Urinary bladder (tissue), 3 donors: ENCODE measurements at regions not wholly inside any gene's neighbourhood (a gene's known extent, or its start where the extent isn't known, plus 50 kb on each side); places are given as distances from the start of the nearest gene placed in this dataset.

Source experiments
- DNase-seq: peaks from one replicate; pipeline ENCODE4 v3.0.0-alpha.2; 2015; ENCODE audit errors: extremely low spot score
- H3K27ac ChIP-seq: one replicate; pipeline ENCODE4 v1.5.1; 2013; ENCODE audit warnings: low read depth, mild to moderate bottlenecking, moderate library complexity
- H3K36me3 ChIP-seq: one replicate; pipeline ENCODE4 v1.6.1; 2013; ENCODE audit warnings: mild to moderate bottlenecking, moderate library complexity; ENCODE audit not compliant: insufficient read depth
- H3K4me1 ChIP-seq: one replicate; pipeline ENCODE4 v1.6.1; 2013; ENCODE audit warnings: mild to moderate bottlenecking, moderate library complexity; ENCODE audit not compliant: insufficient read depth
- H3K4me3 ChIP-seq: one replicate; pipeline ENCODE4 v1.5.1; 2013; ENCODE audit warnings: low read depth, low read length
- WGBS: extraction: QIAGEN DNeasy Blood & Tissue Kit; methylation state at CpG from one replicate; pipeline ENCODE4 v1.1.7; 2013; 5-methylcytosine and 5-hydroxymethylcytosine counted together
- donor health status: healthy with polysubstance abuse.
- donor health status: healthy.

DNA sequence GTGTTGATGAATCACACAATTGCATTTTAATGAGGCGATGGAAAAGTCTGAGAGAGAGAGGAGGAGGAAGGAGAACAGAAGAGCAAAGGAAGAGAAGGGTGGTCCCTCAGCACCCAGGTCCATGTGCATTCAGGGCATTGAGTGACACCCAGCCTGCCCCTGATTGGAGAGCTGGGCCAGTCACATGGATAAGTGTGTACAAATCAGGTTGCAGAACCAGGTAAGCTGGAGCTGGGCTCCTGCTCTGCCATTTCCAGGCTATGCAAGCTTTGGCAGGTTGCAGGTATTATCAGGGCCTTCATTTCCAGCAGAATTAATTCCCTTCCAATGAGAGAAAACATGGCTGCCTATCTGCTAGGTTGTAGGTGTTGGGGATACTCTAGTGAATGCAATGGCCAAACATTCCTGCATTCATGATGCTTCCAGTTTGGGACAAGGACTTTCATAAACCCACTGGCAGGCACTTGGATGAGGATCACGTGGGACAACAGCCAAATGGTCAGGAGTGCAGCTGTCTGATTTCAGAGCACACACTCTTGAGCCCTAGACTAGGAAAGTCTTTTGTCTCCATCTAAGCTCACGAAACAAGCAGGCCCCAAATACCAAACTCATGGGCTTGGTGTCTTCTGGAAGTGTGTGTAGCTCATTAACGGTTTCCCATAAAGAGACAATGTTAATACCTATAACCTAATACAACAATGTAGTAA is 577.9 kb upstream of the CDH5 start:
- no peak overlapping the region for H3K4me3 ChIP-seq
- DNase-seq: no peak
- H3K4me1 ChIP-seq: peaks cover 1% of the 10 kb centered on the region
- WGBS: 89% methylated on average over 4 of the region's 4 CpGs
- H3K36me3 ChIP-seq: no peaks in the 10 kb centered on the region
- no peak overlapping the region for H3K27ac ChIP-seq

- no peak for DNase-seq
- H3K27ac ChIP-seq: no peak overlapping the region
- 95% methylated on average over 11 of the region's 11 CpGs for WGBS
- peaks cover 1% of the 10 kb centered on the region for H3K4me1 ChIP-seq
- no peaks in the 10 kb centered on the region for H3K36me3 ChIP-seq
- H3K4me3 ChIP-seq: no peak overlapping the region
These were observed 578.6 kb upstream of the CDH5 start for GRCh38 chr16:65787921-65788320.

DNA sequence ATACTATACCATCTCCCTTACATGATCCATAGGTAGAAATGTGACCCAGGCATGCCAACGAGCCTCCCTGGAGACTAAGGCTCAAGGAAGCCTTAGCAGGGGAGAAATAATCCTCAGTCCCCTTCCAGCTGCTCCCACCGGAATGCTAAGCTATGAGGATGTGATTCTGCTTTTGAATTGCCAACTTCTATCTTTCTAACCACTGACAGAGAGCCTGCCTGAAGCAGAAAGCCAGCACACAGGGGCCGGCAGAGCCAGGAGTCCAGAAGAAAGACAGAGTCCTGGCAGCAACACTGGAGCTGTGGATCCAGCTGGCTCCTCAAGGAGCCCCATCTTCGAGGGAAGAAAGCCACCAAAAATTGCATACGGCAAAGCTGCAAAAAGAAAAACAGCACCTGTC is 579.6 kb upstream of the CDH5 start:
- H3K4me3 ChIP-seq: no peak overlapping the region
- WGBS: 34% methylated on average over 5 of the region's 5 CpGs
- DNase-seq: no peak
- peaks cover 3% of the 10 kb centered on the region for H3K4me1 ChIP-seq
- H3K27ac ChIP-seq: no peak overlapping the region
- H3K36me3 ChIP-seq: no peaks in the 10 kb centered on the region

DNA sequence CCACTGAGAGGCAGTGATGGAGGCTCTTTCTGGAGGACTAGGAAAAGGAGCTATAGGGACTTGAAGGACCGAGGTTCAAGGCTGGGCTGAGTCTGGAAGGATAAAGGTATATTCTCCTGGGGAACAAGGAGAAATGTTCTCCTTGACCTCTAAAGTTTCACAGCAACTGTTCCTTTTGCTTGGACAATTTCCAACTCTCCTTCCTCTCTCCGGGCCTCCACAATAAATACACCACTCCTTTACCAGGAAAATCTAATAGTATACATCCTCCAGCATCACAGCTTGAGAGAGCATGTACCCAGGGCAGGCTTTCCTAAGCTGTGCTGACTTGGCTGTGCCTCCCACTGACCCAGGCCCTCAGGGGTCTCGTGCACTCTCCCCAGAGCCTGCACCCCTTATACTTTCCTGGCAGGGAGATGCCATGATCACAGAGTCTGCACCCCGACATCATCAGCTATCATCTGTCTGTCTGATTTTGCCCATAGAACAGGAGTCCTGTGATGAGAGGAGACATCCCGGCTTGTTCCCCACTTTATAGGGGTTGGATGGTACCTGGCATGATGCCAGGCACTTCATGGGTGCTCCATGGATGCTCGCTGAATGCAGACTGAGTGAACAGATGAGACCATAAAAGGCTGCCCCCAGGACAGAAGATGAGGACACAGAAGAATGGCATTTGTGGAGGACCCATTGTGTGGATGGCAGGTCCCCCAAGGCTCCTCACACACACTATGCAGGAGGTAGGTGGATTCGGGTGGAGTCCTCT is 582.6 kb upstream of the CDH5 start:
- no peak for DNase-seq
- Histone ChIP-seq H3K4me1 (peaks cover 3% of the 10 kb centered on the region), H3K36me3 (no peaks in the 10 kb centered on the region), H3K27ac (no peak overlapping the region), H3K4me3 (no peak overlapping the region)
- WGBS: 84% methylated on average over 7 of the region's 7 CpGs

DNA sequence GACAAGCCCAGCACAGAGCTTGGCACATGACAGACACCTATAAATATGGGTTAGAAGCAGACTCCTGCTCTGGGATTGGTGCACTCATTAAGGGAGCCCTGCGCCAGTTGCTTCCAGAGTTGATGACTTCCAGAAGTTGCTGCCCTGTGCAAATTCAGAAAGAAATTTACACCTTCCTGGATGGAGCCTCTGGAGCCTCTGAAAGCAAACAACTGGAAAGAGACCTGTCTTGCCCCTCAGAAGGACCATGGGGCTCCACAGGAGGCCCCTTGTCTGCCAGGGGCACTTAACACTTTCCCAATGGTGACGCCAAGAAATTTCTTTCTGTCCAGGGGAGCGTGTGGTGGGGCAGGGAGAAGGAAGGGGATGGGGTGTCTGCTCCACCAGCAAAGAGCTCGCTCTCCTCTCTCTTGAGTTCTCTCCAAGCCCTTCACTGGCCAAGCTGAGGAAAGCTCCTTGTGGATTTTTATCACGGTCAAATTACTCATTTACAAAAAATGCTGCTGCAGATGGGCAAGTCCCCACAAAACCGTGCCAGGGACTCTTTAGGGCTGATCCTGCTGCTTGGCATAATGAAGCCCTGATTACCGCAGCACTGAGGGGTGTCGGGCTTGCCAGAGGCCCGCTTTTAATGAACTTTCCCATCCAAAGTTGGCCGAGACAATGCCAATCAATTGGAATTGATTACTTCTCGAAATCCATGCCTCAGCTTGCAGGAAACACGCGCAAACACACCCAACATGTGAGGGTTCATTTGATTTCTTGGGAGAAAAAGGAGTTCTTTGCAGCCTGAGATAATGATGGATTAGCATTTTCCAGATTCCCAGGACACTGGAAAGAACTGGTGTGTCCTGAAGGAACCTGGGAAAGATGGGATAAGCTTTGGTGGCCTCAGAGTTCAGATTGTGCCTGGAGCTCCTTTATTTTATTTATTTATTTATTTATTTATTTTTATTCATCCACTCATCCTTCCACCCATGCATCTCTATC is 583.6 kb upstream of the CDH5 start:
- Histone ChIP-seq H3K4me3 (no peak overlapping the region), H3K27ac (no peak overlapping the region), H3K4me1 (peaks cover 3% of the 10 kb centered on the region), H3K36me3 (no peaks in the 10 kb centered on the region)
- DNase-seq: no peak
- 56% methylated on average over 13 of the region's 13 CpGs for WGBS

- Histone ChIP-seq H3K4me1 (peaks cover 3% of the 10 kb centered on the region), H3K27ac (no peak overlapping the region)
These were observed 584.6 kb upstream of the CDH5 start for GRCh38 chr16:65781855-65782254.

DNA sequence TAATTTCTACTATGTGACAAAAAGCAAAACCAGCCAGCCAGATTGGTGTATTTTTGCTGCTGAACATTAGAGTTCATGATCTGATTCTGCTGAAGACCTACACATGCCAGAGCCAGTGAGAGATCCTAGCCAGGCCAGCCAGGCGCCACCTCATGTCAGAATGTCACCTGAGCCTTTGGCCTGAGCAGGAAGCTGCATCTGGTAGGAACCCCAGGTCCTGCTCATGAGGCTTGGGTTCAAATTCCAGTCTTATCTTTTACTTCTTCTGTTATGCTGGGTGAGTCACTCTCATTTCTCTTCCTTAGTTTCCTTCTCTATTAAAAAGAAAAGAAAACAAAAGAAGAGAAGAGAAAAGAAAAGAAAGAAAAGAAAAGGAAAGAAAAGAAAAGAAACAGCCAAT is 585.1 kb upstream of the CDH5 start:
- Histone ChIP-seq H3K4me3 (no peak overlapping the region), H3K27ac (no peak overlapping the region), H3K36me3 (no peaks in the 10 kb centered on the region), H3K4me1 (peaks cover 3% of the 10 kb centered on the region)
- no peak for DNase-seq
- WGBS: 94% methylated on average over 1 of the region's 1 CpG

More at GRCh38 chr16:65781855-65782254, 584.6 kb upstream of the CDH5 start:
- Histone ChIP-seq H3K4me3 (no peak overlapping the region), H3K36me3 (no peaks in the 10 kb centered on the region)
- DNase-seq: no peak

DNA sequence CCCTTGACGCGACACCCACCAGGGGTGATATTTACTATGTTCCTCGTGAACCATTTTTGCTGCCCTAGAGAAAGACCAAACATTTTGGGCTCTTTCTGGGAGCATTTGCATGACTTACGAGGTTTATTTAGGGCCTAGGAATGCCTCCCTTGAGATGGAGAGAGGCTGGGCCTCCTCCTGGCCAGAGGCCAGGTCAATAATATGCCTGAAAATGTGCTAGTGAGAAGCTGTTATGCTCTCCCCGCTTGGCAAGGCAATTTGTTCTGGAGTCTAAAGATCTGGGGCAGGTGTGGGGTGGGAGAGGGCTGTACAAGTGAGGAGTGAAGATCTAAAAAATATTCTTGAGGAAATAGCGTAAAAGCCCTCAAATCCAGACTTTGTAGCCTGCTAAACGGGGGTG is 587.3 kb upstream of the CDH5 start:
- H3K27ac ChIP-seq: no peak overlapping the region
- peaks cover 2% of the 10 kb centered on the region for H3K4me1 ChIP-seq
- no peak for DNase-seq
- H3K4me3 ChIP-seq: no peak overlapping the region
- WGBS: 90% methylated on average over 7 of the region's 7 CpGs
- H3K36me3 ChIP-seq: no peaks in the 10 kb centered on the region

DNA sequence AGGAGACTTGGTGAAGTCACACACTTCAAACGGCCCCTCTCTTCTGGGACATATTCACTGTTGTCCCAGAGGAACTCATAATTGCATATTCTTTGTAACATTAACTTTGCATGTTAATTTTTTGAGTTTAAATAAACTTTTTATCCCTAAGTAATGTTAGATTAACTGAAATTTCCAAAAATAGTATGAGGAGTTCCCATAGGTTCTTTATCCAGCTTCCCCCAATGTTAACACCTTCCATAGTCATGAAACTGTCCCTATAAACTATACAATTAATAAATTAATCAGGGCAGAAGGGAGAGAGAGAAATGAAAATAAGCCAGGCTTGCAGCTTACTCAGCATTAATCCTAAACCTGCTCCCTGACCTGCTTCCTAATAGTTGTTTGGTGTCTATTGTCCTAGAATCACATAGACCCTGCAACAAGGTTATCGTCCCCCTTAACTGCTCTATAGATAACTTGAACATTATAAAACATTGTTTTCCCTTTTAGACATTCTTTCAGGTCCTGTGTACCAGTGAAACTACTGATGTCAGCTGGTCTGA is 589.8 kb upstream of the CDH5 start:
- Histone ChIP-seq H3K4me3 (no peak overlapping the region), H3K4me1 (no peaks in the 10 kb centered on the region), H3K27ac (no peak overlapping the region), H3K36me3 (no peaks in the 10 kb centered on the region)
- 94% methylated on average over 2 of the region's 2 CpGs for WGBS
- DNase-seq: no peak

DNA sequence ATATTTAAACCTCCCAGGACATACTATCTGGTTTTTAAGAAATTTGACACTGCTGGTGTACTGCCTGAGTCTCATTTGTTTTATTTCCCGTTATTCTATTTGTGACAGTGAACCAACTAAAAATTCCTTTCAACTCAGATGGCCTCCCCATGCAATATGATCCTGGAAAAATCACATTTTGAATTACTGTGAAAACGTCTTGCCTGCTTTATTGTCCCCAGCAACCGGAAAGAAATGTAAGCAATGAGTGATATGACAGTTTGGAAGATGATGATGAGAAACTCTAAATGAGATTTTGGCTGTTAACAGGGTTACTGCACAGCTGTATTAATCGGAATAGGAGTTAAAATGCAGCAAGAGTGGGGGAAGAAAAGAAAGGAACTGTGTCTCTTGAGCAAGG is 590.7 kb upstream of the CDH5 start:
- Histone ChIP-seq H3K4me1 (no peaks in the 10 kb centered on the region), H3K27ac (no peak overlapping the region), H3K4me3 (no peak overlapping the region), H3K36me3 (no peaks in the 10 kb centered on the region)
- DNase-seq: no peak
- WGBS: 65% methylated on average over 4 of the region's 4 CpGs

GRCh38 chr16:65774350-65774749 is 592.1 kb upstream of the CDH5 start:
- no peak overlapping the region for H3K27ac ChIP-seq
- 91% methylated on average over 3 of the region's 3 CpGs for WGBS
- H3K4me3 ChIP-seq: no peak overlapping the region
- no peaks in the 10 kb centered on the region for H3K36me3 ChIP-seq
- H3K4me1 ChIP-seq: no peaks in the 10 kb centered on the region
- no peak for DNase-seq

- H3K4me3 ChIP-seq: no peak overlapping the region
- no peaks in the 10 kb centered on the region for H3K36me3 ChIP-seq
- 78% methylated on average over 10 of the region's 10 CpGs for WGBS
- no peaks in the 10 kb centered on the region for H3K4me1 ChIP-seq
- no peak for DNase-seq
- H3K27ac ChIP-seq: no peak overlapping the region
These were observed 593.1 kb upstream of the CDH5 start for GRCh38 chr16:65773301-65773874.

DNA sequence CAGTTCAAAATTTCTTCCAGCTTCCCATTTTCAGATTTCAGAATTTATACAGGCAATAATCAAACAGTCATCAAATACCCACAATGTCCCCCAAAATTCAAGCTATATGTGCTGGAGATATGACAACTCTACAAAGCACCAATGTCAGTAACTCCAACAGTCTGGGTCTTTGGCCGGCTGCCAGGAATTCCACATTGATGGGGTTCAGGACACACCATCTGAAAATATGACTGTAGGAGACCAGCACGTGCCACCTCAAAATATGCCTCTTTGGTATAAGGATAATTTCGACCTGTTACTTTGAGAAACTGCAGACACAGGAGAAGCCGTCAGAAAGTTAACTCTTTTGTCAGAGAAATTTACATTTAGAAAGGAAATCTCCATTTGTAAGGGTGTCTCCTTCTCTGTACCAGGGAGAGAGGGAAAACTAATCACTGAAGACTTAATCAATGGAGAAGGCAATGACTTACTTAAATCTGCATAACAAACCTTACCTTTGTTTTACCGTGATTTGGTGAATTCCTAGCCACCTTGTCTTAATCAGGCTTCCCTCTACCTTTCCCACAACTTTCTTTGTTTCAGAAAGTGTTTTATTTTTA is 594.3 kb upstream of the CDH5 start:
- H3K4me3 ChIP-seq: no peak overlapping the region
- WGBS: 80% methylated on average over 5 of the region's 5 CpGs
- no peaks in the 10 kb centered on the region for H3K4me1 ChIP-seq
- no peak for DNase-seq
- no peaks in the 10 kb centered on the region for H3K36me3 ChIP-seq
- no peak overlapping the region for H3K27ac ChIP-seq
